ENCODE measurements at regions not wholly inside any gene's neighbourhood (a gene's known extent, or its start where the extent isn't known, plus 50 kb on each side); places are given as distances from the start of the nearest gene placed in this dataset.
"Not testable (repeated sequence)": the region's sequence is repeated elsewhere in the genome, so short reads cannot be mapped to it uniquely, and the experiment has no call there.

DNA sequence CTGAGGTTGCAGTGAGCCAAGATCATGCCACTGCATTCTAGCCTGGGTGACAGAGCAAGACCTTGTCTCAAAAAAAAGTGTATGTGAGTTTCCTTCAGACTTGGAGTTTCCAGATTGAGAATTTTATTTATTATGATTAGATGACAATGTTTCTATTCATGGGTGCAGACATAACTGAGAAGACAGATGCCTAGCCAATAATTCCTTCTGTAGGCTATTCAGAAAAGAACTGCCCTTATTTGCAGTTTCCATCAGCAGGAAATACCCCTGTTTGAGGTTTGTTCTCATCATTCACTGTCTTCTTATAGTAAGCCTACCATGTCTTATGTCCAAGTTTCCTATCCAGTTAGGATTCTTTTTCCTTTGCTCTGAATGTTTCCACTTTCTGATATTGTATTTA, 269.0 kb downstream of the KTN1 start:
- DNase-seq: no peak

DNA sequence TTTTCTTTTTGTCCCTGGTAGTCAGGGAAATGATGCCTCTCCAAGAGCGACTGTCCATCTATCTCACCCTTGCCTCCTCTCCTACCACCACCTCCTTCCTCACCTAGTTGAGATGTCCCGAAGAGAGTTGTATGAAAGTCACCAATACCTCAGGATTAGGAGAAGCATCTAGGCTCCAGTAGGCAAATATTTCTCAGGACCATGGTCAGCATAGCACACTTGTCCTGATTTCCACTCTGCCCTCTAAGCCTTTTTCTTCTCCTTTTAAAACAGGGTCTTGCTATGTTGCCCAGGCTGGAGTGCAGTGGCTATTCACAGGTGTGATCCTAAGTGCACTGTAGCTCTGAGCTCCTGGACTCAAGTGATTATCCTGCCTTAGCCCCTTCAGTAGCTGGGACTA, 268.4 kb upstream of the PELI2 start:
- no peak for DNase-seq

GRCh38 chr14:55850825-55851241, 267.4 kb upstream of the PELI2 start:
- no peak for DNase-seq

- no peak for DNase-seq
Measured at GRCh38 chr14:55851301-55851700, 266.9 kb upstream of the PELI2 start.

DNA sequence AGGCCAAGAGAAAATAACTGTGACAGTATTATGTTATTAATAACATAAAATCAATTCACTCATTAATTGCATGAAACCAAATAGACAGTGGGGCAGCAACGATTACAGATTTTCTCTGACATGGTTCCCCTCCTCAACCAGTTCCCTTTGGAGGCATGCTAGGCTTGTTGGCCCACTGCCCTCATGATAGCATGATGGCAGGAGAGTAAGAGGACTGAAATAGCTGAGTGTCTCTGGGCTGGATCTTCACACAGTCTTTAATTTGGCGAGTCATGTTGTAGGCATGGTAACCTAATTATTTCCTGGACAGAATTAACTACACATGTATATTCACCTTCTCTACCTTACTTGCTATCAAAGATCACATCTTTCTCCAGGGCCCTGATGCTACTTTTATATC, 266.2 kb upstream of the PELI2 start:
- no peak for DNase-seq

DNA sequence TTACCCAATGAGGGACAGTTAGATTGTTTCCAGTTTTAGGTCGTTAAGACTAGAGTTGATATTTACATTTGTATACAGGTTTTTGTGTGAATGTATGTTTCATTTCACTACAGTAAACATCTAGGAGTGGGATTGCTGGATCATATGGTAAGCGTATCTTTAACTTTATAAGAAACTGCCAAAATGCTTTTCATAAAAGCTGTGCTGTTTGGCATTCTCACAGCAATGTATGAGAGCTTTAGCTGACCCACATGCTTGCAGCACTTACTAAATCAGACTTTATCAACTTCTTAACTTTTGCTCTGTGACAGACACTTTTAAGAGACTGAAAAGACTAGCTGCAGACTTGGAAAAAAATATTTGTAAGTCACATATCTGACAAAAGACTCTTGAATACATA, 262.5 kb upstream of the PELI2 start:
- DNase-seq: no peak

DNA sequence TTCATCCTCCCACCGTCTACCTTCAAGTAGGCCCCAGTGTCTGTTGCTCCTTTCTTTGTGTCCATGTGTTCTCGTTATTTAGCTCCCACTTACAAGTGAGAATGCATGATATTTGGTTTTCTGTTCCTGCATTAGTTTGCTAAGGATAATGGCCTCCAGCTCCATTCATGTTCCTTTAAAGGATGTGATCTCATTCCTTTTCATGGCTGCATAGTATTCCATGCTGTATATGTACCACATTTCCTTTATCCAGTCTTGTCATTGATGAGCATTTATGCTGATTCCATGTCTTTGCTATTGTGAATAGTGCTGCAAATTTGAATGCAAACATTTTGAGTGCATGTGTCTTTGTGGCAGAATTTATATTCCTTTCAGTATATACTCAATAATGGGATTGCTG, 259.6 kb upstream of the PELI2 start:
- no peak for DNase-seq

GRCh38 chr14:55861561-55861960, 256.6 kb upstream of the PELI2 start:
- DNase-seq: not testable (repeated sequence)

DNA sequence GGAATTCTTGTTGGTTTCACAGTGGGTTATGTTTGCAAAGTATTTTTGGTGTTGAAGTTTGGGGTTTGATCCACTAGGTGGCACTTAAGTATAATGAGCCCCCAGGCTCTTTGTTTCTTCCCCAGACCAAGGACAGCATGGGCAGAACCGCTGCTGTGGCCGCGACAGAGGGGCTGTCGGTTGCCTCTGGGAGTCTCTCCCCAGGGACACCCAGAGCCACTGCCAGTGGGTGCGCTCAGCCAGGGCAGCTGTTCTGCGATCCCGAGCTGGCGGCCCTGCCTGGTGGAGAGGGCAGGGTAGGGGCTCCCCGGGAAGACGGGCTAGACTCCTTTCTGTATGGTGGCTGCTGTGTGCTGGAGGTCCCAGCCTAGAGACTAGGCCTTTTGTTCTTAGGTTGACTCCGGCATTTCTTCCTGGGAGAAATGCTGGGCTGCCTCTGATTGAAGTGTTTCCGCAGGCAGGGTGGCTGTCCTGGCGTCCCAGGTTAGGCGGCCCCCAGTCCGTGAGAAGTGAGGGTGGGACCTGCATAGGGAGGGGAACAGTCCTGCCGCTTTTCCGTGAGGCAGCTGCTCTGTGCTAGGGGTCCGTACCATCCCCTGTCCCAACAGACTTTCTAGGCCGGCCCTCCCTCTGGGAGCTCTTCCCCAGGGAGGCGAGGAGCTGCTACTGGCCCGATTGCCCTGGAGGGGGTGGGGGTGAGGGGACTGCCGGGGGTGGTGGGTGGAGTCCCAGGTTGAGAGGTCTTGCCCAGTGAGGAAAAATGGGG, 253.1 kb upstream of the PELI2 start:
- no peak for DNase-seq

- DNase-seq: no peak
Measured at GRCh38 chr14:55867311-55867710, 250.9 kb upstream of the PELI2 start.

DNA sequence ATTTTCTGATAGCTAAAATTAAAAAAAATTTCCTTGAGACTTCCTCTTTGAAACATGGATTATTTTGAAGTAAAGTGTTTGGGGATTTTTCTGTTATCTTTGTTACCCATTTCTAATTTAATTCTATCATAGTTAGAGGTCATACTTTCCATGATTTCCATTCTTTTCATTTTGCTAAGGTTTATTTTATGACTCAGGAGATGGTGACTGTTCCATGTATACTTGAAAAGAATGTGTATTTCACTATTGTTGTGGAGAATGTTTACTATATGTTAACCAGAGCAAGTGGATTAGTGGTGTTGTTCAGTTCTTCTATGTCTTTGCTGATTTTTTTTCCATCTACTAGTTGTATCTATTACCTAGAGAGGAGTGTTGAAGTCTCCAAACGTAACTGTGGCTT, 250.5 kb upstream of the PELI2 start:
- DNase-seq: no peak

GRCh38 chr14:55869397-55870049, 248.7 kb upstream of the PELI2 start:
- DNase-seq: no peak

GRCh38 chr14:55873169-55873568, 245.0 kb upstream of the PELI2 start:
- DNase-seq: no peak

DNA sequence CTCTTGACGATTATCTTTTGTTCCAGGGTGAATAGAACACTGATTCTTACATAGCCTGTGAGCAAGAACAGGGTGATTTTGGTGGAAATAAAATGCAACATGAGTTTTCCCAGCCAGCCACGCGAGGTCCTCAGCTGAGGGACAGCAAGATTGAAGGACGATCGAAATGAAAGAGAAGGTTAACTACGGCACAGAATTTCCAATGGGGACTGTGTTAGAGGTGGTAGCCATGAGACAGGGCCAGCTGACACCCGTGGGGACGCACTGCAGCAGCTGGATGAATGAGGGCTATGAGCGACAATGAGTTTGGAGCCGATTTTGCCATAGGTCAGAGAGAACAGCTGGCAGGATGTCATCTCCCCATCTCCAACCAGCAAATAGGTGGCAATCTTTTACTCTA, 243.4 kb upstream of the PELI2 start:
- no peak for DNase-seq

DNA sequence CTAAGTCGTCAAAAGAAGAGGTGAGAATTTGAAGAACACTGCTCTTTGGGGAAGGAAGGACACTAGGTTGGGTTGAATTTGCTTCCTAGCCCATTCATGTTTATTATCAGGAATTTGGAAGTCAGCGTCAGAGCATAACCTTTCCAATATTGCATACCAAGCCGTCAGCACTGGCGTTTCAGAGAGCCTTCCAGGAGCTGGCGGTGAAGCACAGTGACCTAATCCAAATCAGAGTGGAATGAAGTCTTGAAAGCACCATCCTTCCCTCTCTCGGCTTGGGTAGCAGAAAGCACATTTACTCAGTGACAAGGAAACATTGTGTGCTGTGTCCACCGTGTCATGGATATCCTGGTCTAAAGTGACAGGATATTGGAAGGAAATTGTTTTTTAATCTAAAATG, 240.3 kb upstream of the PELI2 start:
- no peak for DNase-seq

DNA sequence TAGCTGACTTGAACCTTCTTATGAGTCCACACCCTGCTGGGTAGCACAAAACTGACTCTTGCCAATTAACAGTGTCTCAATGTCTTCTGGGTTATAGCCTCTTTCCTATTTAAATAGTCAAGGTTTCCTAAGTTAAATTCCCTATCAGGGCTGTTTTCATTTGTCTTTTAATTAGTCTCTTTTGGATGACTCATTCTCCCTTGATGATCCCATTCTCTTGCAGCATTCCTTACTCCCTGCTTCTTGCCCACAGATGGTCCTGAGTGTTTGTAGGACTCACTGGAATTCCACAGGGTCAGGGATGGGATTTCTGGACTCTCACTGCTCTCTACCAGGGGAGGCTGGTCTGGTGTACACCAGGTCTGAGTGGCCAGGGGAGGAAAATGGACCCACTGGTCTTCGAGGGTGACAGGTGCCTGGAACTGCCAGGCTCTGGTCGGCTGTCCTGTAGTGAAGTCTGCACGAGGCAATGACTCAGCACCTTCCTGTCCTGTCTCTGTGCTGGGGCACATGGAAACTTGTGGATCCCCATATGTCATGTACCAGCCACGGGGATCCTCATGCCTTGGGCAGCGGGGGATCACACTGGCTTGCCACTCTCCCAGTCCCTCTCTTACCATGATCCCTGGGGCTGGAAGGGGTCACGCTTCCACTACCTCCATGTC, 236.5 kb upstream of the PELI2 start:
- no peak for DNase-seq

- DNase-seq: no peak
Measured at GRCh38 chr14:55884819-55885218, 233.4 kb upstream of the PELI2 start.

DNA sequence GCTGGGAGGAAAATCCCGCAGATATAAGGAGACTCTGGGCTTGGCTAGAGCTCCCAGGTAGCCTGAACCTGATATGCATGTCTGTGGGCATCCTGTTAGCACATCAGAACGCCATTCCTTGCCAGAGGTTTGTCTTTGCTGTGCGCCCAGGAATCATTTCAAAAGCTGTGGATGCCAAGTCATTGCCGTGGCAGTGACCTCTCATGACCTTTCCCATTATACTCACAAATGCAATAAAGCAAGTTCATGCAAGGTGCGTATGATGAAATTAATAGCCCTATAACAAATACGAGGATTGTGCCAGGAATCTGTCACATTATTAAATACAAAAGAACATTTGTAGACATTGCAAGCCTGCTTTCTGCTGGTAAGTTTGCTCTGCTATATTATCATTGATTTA, 229.1 kb upstream of the PELI2 start:
- no peak for DNase-seq

- no peak for DNase-seq
Measured at GRCh38 chr14:55891692-55892091, 226.5 kb upstream of the PELI2 start.

GRCh38 chr14:55892906-55893305, 225.3 kb upstream of the PELI2 start:
- no peak for DNase-seq

DNA sequence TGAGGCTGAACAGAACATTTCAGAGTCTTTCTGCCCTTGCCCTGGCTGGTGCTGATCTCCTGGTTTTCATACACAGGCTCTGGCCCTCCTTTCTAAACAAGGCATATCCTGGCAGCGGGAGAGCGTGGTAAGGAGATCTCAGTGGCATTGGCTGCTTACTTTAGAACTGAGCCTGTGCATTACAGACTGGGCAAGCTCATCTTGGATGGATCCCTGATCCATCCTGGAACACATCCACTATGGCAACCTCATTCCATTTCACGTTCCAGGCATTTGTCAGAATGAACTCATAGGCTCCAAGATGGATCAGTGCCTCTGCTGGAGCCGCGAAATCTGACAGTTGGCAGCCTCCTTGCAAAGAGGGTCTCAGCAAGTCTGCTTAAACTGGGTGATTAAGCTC, 224.5 kb upstream of the PELI2 start:
- no peak for DNase-seq

DNA sequence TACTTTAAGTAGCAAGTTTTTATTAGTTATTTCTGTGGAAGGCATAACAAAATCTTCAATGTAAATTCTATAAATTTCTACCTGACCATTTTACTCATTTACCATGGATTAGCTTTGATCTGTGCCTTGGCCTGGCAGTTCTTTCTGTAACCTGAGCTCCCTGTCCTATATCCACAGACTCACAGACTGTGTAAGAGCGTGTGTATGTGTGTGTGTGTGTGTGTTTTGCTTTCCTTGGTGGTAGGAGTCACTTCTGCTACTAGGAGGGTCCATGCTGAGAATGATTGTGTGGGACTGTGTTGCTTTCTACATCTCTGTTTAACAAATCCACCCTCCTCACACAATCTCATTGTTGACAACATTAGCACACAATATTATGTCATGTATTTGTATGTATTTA, 221.2 kb upstream of the PELI2 start:
- DNase-seq: no peak

DNA sequence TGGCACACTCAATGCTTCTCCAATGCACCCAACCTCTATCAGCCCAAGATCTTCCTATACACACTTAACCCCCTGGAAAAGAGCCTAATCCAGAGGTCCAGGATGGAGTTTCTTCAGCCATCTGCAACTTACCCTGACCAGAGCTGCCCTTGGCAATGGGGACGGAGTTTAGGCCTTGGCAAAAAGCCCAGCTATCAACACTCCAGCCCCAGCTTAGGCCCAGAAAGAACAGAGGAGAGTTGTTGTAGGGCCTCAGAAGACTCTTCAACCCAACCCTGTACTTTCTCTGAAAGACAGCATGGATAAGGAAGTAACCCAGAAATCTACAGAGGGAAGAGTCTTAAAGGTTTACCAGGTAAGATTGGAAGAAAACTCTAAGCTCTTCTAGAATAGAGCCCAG, 219.3 kb upstream of the PELI2 start:
- no peak for DNase-seq

- no peak for DNase-seq
Measured at GRCh38 chr14:55899531-55899930, 218.7 kb upstream of the PELI2 start.

Data from stimulated activated CD4-positive, alpha-beta T cell treated with anti-CD3 and anti-CD28 coated beads, Interleukin-4, amount 100 ng/mL, for 4 hours (primary cell).